ENCODE measurements at regions not wholly inside any gene's neighbourhood (a gene's known extent, or its start where the extent isn't known, plus 50 kb on each side); places are given as distances from the start of the nearest gene placed in this dataset.

DNA sequence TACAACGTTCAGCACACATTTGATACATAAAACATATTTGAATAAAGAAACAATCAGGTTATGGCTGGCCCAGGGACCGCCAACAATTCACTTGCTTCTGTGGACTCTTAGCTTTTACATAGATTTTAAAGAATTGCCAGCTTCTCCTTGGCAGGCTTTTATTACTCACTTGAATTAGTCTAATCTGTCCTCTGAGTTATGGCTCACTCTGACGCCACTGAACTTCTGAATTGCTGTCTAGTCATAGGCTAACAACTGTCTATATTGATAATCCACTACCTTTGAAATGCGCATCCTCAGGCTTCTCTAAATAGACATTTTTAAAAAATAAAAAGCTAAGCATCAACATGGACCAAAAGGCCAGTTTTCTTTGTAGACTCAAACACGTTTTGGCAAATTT, 317.4 kb upstream of the SGCD start:
- no peak for TF ChIP-seq EZH2phosphoT487 (IDR thresholded peaks at IDR 0.05; ENCODE audit: low read length)
- TF ChIP-seq, protein P1, sequence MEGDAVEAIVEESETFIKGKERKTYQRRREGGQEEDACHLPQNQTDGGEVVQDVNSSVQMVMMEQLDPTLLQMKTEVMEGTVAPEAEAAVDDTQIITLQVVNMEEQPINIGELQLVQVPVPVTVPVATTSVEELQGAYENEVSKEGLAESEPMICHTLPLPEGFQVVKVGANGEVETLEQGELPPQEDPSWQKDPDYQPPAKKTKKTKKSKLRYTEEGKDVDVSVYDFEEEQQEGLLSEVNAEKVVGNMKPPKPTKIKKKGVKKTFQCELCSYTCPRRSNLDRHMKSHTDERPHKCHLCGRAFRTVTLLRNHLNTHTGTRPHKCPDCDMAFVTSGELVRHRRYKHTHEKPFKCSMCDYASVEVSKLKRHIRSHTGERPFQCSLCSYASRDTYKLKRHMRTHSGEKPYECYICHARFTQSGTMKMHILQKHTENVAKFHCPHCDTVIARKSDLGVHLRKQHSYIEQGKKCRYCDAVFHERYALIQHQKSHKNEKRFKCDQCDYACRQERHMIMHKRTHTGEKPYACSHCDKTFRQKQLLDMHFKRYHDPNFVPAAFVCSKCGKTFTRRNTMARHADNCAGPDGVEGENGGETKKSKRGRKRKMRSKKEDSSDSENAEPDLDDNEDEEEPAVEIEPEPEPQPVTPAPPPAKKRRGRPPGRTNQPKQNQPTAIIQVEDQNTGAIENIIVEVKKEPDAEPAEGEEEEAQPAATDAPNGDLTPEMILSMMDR (IDR thresholded peaks at IDR 0.05; ENCODE audit: low read length), result no peak
- TF ChIP-seq EZH2 (optimal IDR thresholded peaks at IDR 0.05; ENCODE audit: low read depth, low read length), result no peak
- no peaks in the 10 kb centered on the region for H3K79me2 ChIP-seq (ENCODE audit: low read length)
- no peaks in the 10 kb centered on the region for H3K9me2 ChIP-seq (replicated peaks; ENCODE audit: insufficient read depth, low read length)
- H3K27me3 ChIP-seq (replicated peaks; ENCODE audit: insufficient read depth, low read length), result no peaks in the 10 kb centered on the region
- H2AFZ ChIP-seq (ENCODE audit: low read length), result no peak overlapping the region
- no peaks in the 10 kb centered on the region for H3K36me3 ChIP-seq (replicated peaks; ENCODE audit: insufficient read depth, low read length)
- no peak for DNase-seq
- H3K4me3 ChIP-seq (ENCODE audit: low read length), result no peak overlapping the region
- no peaks in the 10 kb centered on the region for H3F3A ChIP-seq (ENCODE audit: insufficient read depth, low read length)
- no peaks in the 10 kb centered on the region for H4K20me1 ChIP-seq (ENCODE audit: insufficient read depth, low read length)
- H3K9ac ChIP-seq (ENCODE audit: low read length), result no peak overlapping the region
- H3K4me1 ChIP-seq (ENCODE audit: low read length), result no peaks in the 10 kb centered on the region
- no peak overlapping the region for H3K27ac ChIP-seq (ENCODE audit: low read length)
- no peaks in the 10 kb centered on the region for H3K9me3 ChIP-seq (replicated peaks; ENCODE audit: insufficient read depth, low read length)
- no peak overlapping the region for H3K4me2 ChIP-seq (ENCODE audit: low read depth, low read length)

GRCh38 chr5:156015137-156015536, 311.8 kb upstream of the SGCD start:
- no peaks in the 10 kb centered on the region for H3F3A ChIP-seq (ENCODE audit: insufficient read depth, low read length)
- H3K4me3 ChIP-seq (ENCODE audit: low read length), result no peak overlapping the region
- no peaks in the 10 kb centered on the region for H3K79me2 ChIP-seq (ENCODE audit: low read length)
- no peak overlapping the region for H2AFZ ChIP-seq (ENCODE audit: low read length)
- no peaks in the 10 kb centered on the region for H3K4me1 ChIP-seq (ENCODE audit: low read length)
- H3K9ac ChIP-seq (ENCODE audit: low read length), result no peak overlapping the region
- no peak overlapping the region for H3K4me2 ChIP-seq (ENCODE audit: low read depth, low read length)
- H3K27ac ChIP-seq (ENCODE audit: low read length), result no peak overlapping the region
- no peaks in the 10 kb centered on the region for H3K36me3 ChIP-seq (replicated peaks; ENCODE audit: insufficient read depth, low read length)
- H3K9me3 ChIP-seq (replicated peaks; ENCODE audit: insufficient read depth, low read length), result no peaks in the 10 kb centered on the region
- no peaks in the 10 kb centered on the region for H3K27me3 ChIP-seq (replicated peaks; ENCODE audit: insufficient read depth, low read length)
- DNase-seq, result no peak
- H4K20me1 ChIP-seq (ENCODE audit: insufficient read depth, low read length), result no peaks in the 10 kb centered on the region
- TF ChIP-seq EZH2 (optimal IDR thresholded peaks at IDR 0.05; ENCODE audit: low read depth, low read length) (no peak), EZH2phosphoT487 (IDR thresholded peaks at IDR 0.05; ENCODE audit: low read length) (no peak)
- TF ChIP-seq, protein P1 (IDR thresholded peaks at IDR 0.05; ENCODE audit: low read length), result no peak
- no peaks in the 10 kb centered on the region for H3K9me2 ChIP-seq (replicated peaks; ENCODE audit: insufficient read depth, low read length)

- H2AFZ ChIP-seq (ENCODE audit: low read length), result no peak overlapping the region
- TF ChIP-seq EZH2 (optimal IDR thresholded peaks at IDR 0.05; ENCODE audit: low read depth, low read length) (no peak), EZH2phosphoT487 (IDR thresholded peaks at IDR 0.05; ENCODE audit: low read length) (no peak)
- TF ChIP-seq, protein P1 (IDR thresholded peaks at IDR 0.05; ENCODE audit: low read length), result no peak
- no peaks in the 10 kb centered on the region for H3F3A ChIP-seq (ENCODE audit: insufficient read depth, low read length)
- H3K9me2 ChIP-seq (replicated peaks; ENCODE audit: insufficient read depth, low read length), result no peaks in the 10 kb centered on the region
- no peaks in the 10 kb centered on the region for H3K9me3 ChIP-seq (replicated peaks; ENCODE audit: insufficient read depth, low read length)
- H3K27ac ChIP-seq (ENCODE audit: low read length), result no peak overlapping the region
- no peak overlapping the region for H3K4me3 ChIP-seq (ENCODE audit: low read length)
- DNase-seq, result no peak
- no peaks in the 10 kb centered on the region for H3K36me3 ChIP-seq (replicated peaks; ENCODE audit: insufficient read depth, low read length)
- no peaks in the 10 kb centered on the region for H4K20me1 ChIP-seq (ENCODE audit: insufficient read depth, low read length)
- no peak overlapping the region for H3K9ac ChIP-seq (ENCODE audit: low read length)
- H3K79me2 ChIP-seq (ENCODE audit: low read length), result no peaks in the 10 kb centered on the region
- peaks cover 7% of the 10 kb centered on the region; the same call in 1 of the 2 replicates for H3K4me1 ChIP-seq (ENCODE audit: low read length)
- no peaks in the 10 kb centered on the region for H3K27me3 ChIP-seq (replicated peaks; ENCODE audit: insufficient read depth, low read length)
- H3K4me2 ChIP-seq (ENCODE audit: low read depth, low read length), result no peak overlapping the region
Observed at GRCh38 chr5:156019130-156019529, 307.8 kb upstream of the SGCD start.

Measured in MM.1S (cell line).